AG04449 (cell line): ENCODE measurements at regions not wholly inside any gene's neighbourhood (a gene's known extent, or its start where the extent isn't known, plus 50 kb on each side); places are given as distances from the start of the nearest gene placed in this dataset.

Experiments used
- CTCF ChIA-PET: fragments of 350-600 bp; formaldehyde crosslinking; extraction: SDS; loops from one replicate; lab custom pipeline; 2021; ENCODE audit warnings: antibody characterized with exemption; lab: Yijun Ruan, JAX
- POLR2A ChIA-PET: fragments of 400-600, 350-600 bp; formaldehyde crosslinking; extraction: SDS; loops from one replicate; lab custom pipeline; 2020; ENCODE audit warnings: antibody characterized with exemption, inconsistent platforms; lab: Yijun Ruan, JAX
- DNase-seq: peaks from one replicate; pipeline ENCODE4 v3.0.0-alpha.2; 2010; ENCODE audit warnings: low read depth, low spot score
- H3K4me3 ChIP-seq: 2 replicates; pipeline ENCODE4 v1.5.1; 2011; ENCODE audit warnings: low read depth, mild to moderate bottlenecking, control low read depth, low read length
- TF ChIP-seq, protein P1 (sequence below): IDR thresholded peaks from one replicate; pipeline ENCODE4 v1.5.1; 2011; ENCODE audit warnings: mild to moderate bottlenecking, moderate library complexity, low read length, control low read depth, inconsistent platforms; ENCODE audit not compliant: insufficient read depth; ENCODE audit errors: missing control alignments

DNA sequence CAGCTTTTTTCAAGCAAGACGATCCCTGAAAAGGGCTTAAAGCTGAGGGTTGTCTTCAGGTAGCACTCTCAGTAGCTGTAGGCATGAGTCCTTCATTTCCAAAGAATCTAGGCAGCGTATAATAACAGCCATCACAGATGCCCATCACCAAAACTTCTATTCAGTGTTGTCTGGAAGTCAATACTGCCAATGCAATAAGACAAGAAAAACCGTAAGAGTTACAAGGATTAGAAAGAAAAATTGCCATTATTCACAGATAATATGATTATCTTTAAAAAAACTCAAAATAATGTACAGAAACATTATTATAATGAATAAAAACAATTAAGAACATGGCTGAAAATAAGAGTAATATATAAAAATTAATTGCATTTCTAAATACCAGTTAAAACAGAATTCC, 208.2 kb upstream of the ADRA1B start:
- TF ChIP-seq, protein P1, sequence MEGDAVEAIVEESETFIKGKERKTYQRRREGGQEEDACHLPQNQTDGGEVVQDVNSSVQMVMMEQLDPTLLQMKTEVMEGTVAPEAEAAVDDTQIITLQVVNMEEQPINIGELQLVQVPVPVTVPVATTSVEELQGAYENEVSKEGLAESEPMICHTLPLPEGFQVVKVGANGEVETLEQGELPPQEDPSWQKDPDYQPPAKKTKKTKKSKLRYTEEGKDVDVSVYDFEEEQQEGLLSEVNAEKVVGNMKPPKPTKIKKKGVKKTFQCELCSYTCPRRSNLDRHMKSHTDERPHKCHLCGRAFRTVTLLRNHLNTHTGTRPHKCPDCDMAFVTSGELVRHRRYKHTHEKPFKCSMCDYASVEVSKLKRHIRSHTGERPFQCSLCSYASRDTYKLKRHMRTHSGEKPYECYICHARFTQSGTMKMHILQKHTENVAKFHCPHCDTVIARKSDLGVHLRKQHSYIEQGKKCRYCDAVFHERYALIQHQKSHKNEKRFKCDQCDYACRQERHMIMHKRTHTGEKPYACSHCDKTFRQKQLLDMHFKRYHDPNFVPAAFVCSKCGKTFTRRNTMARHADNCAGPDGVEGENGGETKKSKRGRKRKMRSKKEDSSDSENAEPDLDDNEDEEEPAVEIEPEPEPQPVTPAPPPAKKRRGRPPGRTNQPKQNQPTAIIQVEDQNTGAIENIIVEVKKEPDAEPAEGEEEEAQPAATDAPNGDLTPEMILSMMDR, result no peak
- no peak overlapping the region for H3K4me3 ChIP-seq
- ChIA-PET CTCF (no interaction called here), POLR2A (no interaction called here)
- no peak for DNase-seq

DNA sequence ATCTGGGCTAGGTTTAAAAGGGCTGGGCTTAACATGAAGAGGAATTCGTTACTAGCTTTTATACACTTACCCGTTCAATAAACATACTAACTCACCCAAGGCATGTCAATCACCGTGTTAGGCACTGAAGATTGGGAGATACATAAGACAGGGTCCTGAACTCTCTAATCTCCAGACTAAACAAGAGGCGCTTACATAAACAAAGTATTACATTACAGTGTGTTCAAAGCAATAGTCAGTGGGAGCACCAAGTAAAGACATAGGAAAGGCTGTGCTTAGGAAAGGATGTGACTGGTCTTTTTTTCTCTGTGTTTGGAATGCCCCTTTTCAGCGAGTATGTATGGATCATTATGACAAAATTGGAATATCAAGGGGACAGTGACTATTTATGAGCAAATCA, 203.6 kb upstream of the ADRA1B start:
- TF ChIP-seq, protein P1, result no peak
- no peak overlapping the region for H3K4me3 ChIP-seq
- ChIA-PET CTCF (no interaction called here), POLR2A (no interaction called here)
- no peak for DNase-seq

DNA sequence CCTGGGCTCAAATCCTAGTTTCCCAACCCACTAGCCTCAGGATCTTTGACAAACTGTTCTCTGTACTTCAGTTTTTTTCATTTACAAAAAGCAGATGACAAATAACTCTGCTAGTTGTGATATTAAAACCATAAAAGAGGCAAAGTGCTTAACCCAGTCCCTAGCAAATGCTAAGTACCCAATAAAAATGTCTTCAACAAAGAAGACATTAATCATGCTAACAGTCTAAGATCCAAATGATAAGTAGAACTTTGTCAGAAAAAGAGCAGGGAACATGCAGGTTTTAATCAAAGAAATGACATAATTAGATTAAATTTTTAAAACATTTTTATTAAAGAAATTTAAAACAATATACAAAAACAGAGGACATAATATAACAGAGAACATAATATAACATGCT, 203.0 kb upstream of the ADRA1B start:
- ChIA-PET CTCF (no interaction called here), POLR2A (no interaction called here)
- TF ChIP-seq, protein P1, result no peak
- H3K4me3 ChIP-seq, result no peak overlapping the region
- no peak for DNase-seq

DNA sequence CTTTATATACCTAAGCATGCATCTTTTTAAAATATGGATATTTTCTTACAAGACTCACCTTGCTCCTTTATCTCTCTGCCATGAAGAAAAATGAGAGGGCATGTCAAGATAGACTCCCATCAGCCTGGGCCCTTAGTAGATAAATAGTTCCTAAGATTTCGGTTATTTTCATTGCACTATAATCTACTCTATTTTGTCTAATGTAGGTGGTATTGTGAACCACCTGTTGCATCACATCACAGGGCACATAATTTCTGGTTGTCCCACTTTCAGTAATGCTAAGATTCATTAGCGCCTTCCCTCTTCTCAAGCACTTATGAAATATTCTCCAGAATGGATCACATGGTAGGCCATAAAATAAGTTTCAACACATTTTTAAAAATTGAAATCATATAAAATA, 202.5 kb upstream of the ADRA1B start:
- POLR2A ChIA-PET, result no interaction called here
- CTCF ChIA-PET, result no interaction called here
- DNase-seq, result no peak
- TF ChIP-seq, protein P1, result no peak
- H3K4me3 ChIP-seq, result no peak overlapping the region

DNA sequence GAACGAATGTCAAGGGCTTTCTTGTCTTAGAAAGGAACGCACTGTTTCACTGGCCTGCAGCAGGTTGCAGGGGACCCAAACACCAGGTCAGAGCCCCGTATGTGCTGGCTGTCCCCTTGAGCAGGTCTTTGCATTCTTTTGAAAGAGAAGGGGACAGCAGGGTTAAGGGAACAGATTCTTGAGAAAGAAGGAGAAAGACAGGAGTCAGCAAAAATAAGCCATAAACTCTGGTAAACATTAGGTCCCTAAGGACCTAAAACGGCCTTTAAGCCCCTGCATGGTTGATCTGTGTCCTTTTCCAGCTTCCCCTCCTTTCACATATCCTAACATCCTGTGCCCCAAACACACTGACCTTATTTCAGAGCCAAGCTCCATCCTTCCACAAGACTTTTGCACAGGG, 190.8 kb upstream of the ADRA1B start:
- ChIA-PET POLR2A (no interaction called here), CTCF (interaction anchor here (1.4 kb wide), 2 partner anchors 10 to 239 kb away, joined by 4 read pairs; no protein-coding TSS in a partner anchor)
- TF ChIP-seq, protein P1, result no peak
- H3K4me3 ChIP-seq, result no peak overlapping the region
- DNase-seq, result no peak

DNA sequence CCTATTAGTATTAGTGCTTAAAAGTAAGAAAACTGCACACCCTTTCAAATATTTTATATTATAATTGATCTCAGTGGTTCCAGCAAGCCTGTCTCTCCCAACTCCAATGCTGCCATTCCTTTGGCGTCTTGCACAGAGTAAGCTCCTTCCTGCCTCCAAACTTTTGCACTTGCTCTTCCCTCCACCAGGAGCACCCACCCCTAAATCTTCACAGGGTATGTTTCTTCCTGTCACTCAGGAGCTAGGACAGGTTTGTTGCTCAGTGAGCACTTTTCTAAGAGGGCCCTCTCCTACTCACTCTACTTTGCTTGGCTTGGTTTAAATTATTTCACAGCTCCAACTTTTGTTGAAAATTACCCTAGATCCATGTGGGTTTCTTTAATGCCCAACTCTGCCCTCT, 189.1 kb upstream of the ADRA1B start:
- no peak overlapping the region for H3K4me3 ChIP-seq
- no peak for DNase-seq
- ChIA-PET CTCF (no interaction called here), POLR2A (no interaction called here)
- TF ChIP-seq, protein P1, result no peak
